ENCODE measurements at regions not wholly inside any gene's neighbourhood (a gene's known extent, or its start where the extent isn't known, plus 50 kb on each side); places are given as distances from the start of the nearest gene placed in this dataset.

GRCh38 chr17:77723071-77723908 lies 235.2 kb upstream of the TNRC6C start:
- TF ChIP-seq EP300 (IDR thresholded peaks at IDR 0.05) (no peak), CTCF (IDR thresholded peaks at IDR 0.05) (no peak), POLR2AphosphoS5 (IDR thresholded peaks at IDR 0.05) (no peak), POLR2A (IDR thresholded peaks at IDR 0.05) (no peak)
- Histone ChIP-seq H3K4me3 (no peak overlapping the region), H3K27ac (no peak overlapping the region), H3K4me1 (peaks cover 0 to 9% (median 0%) of the 10 kb centered on the region in 4 donors), H3K36me3 (no peaks in the 10 kb centered on the region), H3K9me3 (no peaks in the 10 kb centered on the region), H3K27me3 (no peaks in the 10 kb centered on the region)
- intact Hi-C loops (cut with DNase I; ENCODE audit: low total_unique reads): no loop called here
- WGBS, 5 donors: 81 to 91% (median 89%) methylated on average over 19 to 20 of the region's 20 CpGs
- no peak for DNase-seq

GRCh38 chr17:77723909-77724875 lies 234.3 kb upstream of the TNRC6C start:
- no peak for DNase-seq
- Histone ChIP-seq H3K27ac (no peak overlapping the region), H3K36me3 (no peaks in the 10 kb centered on the region), H3K9me3 (no peaks in the 10 kb centered on the region), H3K27me3 (no peaks in the 10 kb centered on the region), H3K4me3 (no peak overlapping the region), H3K4me1 (peaks cover 0 to 9% (median 0%) of the 10 kb centered on the region in 4 donors)
- intact Hi-C loops (cut with DNase I; ENCODE audit: low total_unique reads): no loop called here
- 86 to 90% (median 88%) methylated on average over 22 of the region's 22 CpGs for WGBS, 5 donors
- TF ChIP-seq POLR2A (IDR thresholded peaks at IDR 0.05) (no peak), CTCF (IDR thresholded peaks at IDR 0.05) (no peak), POLR2AphosphoS5 (IDR thresholded peaks at IDR 0.05) (no peak), EP300 (IDR thresholded peaks at IDR 0.05) (no peak)

GRCh38 chr17:77724876-77725615 lies 233.5 kb upstream of the TNRC6C start:
- H3K27me3 ChIP-seq: no peaks in the 10 kb centered on the region
- peaks cover 0 to 9% (median 0%) of the 10 kb centered on the region in 4 donors for H3K4me1 ChIP-seq
- no peaks in the 10 kb centered on the region for H3K9me3 ChIP-seq
- DNase-seq: peak in 1 of 2 donors; percentile 53
- H3K4me3 ChIP-seq: no peak overlapping the region
- WGBS, 5 donors: 64 to 82% (median 74%) methylated on average over 27 to 28 of the region's 28 CpGs
- no peaks in the 10 kb centered on the region for H3K36me3 ChIP-seq
- H3K27ac ChIP-seq: no peak overlapping the region
- TF ChIP-seq CTCF (IDR thresholded peaks at IDR 0.05) (no peak), POLR2A (IDR thresholded peaks at IDR 0.05) (no peak), EP300 (IDR thresholded peaks at IDR 0.05) (no peak), POLR2AphosphoS5 (IDR thresholded peaks at IDR 0.05) (no peak)
- intact Hi-C loops (cut with DNase I; ENCODE audit: low total_unique reads): no loop called here

GRCh38 chr17:77725846-77726245 lies 232.7 kb upstream of the TNRC6C start:
- Histone ChIP-seq H3K27ac (no peak overlapping the region), H3K36me3 (no peaks in the 10 kb centered on the region), H3K4me3 (no peak overlapping the region), H3K27me3 (no peaks in the 10 kb centered on the region), H3K9me3 (no peaks in the 10 kb centered on the region), H3K4me1 (peaks cover 0 to 9% (median 0%) of the 10 kb centered on the region in 4 donors)
- no peak for TF ChIP-seq CTCF (IDR thresholded peaks at IDR 0.05)
- TF ChIP-seq POLR2AphosphoS5 (IDR thresholded peaks at IDR 0.05): no peak
- no peak for TF ChIP-seq POLR2A (IDR thresholded peaks at IDR 0.05)
- TF ChIP-seq EP300 (IDR thresholded peaks at IDR 0.05): no peak
- no peak for DNase-seq
- intact Hi-C loops (cut with DNase I; ENCODE audit: low total_unique reads): no loop called here
- 83 to 87% (median 85%) methylated on average over 5 of the region's 5 CpGs for WGBS, 5 donors

Data from stomach (tissue), 8 donors.